Thoracic aorta (tissue), 2 donors: ENCODE measurements at regions not wholly inside any gene's neighbourhood (a gene's known extent, or its start where the extent isn't known, plus 50 kb on each side); places are given as distances from the start of the nearest gene placed in this dataset.

Source experiments
- ATAC-seq: fragments of 150-250 bp; one replicate; pipeline ENCODE4 v1.8.0; 2017; ENCODE audit warnings: low read depth; ENCODE audit not compliant: insufficient number of reproducible peaks, low FRiP score
- DNase-seq: peaks from one replicate; pipeline ENCODE4 v3.0.0-alpha.2; 2020; ENCODE audit warnings: low spot score
- H3K27ac ChIP-seq, 2 donors: fragments of 200-600 bp; sonication (generic); 1 replicate in 1 of 2; 2 replicates in 1 of 2; pipeline ENCODE4 v1.5.1; 2016; ENCODE audit warnings: mild to moderate bottlenecking in 2 of 2, moderate library complexity in 2 of 2
- H3K27me3 ChIP-seq: fragments of 200-600 bp; sonication (generic); replicated peaks from 2 replicates; pipeline ENCODE4 v1.6.0; 2016; ENCODE audit warnings: mild to moderate bottlenecking; ENCODE audit not compliant: insufficient read depth
- H3K36me3 ChIP-seq: fragments of 200-600 bp; sonication (generic); one replicate; pipeline ENCODE4 v1.5.1; 2016
- H3K4me1 ChIP-seq, 2 donors: fragments of 200-600 bp; sonication (generic); 1 replicate in 1 of 2; 2 replicates in 1 of 2; pipeline versions ENCODE4 v1.5.1 to v1.6.0; 2016; ENCODE audit warnings: low read depth in 2 of 2, mild to moderate bottlenecking in 1 of 2; ENCODE audit not compliant: control insufficient read depth in 1 of 2
- H3K4me3 ChIP-seq: fragments of 200-600 bp; sonication (generic); 2 replicates; pipeline ENCODE4 v1.5.1; 2016; ENCODE audit warnings: mild to moderate bottlenecking
- H3K9me3 ChIP-seq: fragments of 200-600 bp; sonication (generic); 2 replicates; pipeline ENCODE4 v1.5.1; 2016
- TF ChIP-seq, protein P1 (sequence below): fragments of 200-600 bp; sonication (generic); IDR thresholded peaks from one replicate; pipeline ENCODE4 v1.5.1; 2019; ENCODE audit warnings: antibody characterized with exemption

DNA sequence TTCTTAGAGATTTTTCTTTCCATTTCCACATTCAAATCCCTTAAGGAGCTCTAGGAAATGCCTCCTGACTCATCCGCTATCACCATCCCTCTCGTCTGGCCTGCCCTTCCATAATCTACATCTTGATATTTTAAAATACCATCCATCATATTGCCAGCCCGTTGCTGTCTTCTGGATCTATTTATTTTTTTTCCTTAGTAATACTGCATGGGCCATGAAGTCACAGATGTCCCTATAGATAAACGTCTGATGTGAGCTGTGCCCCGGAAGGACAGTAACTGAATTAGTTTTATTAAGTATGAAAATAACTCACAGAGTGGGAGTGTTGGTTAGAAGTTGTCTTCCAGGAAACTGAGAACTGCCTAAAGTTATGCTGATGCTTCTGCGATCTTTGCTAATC is 76.2 kb downstream of the KLF6 start:
- TF ChIP-seq, protein P1, sequence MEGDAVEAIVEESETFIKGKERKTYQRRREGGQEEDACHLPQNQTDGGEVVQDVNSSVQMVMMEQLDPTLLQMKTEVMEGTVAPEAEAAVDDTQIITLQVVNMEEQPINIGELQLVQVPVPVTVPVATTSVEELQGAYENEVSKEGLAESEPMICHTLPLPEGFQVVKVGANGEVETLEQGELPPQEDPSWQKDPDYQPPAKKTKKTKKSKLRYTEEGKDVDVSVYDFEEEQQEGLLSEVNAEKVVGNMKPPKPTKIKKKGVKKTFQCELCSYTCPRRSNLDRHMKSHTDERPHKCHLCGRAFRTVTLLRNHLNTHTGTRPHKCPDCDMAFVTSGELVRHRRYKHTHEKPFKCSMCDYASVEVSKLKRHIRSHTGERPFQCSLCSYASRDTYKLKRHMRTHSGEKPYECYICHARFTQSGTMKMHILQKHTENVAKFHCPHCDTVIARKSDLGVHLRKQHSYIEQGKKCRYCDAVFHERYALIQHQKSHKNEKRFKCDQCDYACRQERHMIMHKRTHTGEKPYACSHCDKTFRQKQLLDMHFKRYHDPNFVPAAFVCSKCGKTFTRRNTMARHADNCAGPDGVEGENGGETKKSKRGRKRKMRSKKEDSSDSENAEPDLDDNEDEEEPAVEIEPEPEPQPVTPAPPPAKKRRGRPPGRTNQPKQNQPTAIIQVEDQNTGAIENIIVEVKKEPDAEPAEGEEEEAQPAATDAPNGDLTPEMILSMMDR: no peak
- Histone ChIP-seq H3K9me3 (peaks cover 9% of the 10 kb centered on the region), H3K4me1 (no peaks in the 10 kb centered on the region), H3K27me3 (no peaks in the 10 kb centered on the region), H3K27ac (no peak overlapping the region), H3K36me3 (no peaks in the 10 kb centered on the region), H3K4me3 (no peak overlapping the region)
- ATAC-seq (no peak), DNase-seq (no peak)

DNA sequence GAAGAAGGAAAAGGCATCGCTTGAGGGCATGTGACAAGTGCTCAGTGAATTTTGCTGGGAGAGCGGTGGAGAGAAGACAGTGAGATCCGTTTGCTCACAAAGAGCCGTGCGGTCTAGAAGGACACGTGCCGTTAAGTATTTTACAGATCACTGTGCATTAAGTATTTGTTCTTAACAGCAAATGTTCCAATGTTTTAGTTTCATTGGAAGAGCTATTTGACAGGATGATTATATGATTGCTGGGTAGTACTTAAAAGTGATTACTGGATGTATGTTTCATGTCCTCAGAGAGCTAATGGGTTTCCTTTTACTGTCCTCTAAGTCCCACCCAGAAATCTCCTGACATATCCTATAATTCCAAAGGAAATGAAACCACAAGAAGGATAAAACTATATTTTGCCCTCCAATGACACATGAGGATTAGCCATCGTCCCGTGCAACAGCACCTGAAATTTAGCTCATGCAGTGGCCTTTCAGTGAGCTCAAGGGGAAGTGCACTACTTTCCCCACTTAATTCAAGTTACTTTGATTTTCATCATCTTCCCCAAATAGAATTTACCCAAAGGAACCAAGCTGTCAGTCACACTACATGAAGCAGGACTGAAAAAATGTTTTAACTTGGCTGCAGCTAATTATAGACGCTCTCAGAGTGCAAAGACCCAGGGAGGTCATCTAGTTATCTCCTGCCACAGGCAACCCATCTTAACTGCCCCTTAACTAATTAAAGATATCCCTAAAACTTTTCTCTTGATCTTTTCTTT is 80.3 kb downstream of the KLF6 start:
- DNase-seq: no peak
- Histone ChIP-seq H3K27me3 (no peaks in the 10 kb centered on the region), H3K4me3 (no peak overlapping the region), H3K9me3 (no peaks in the 10 kb centered on the region), H3K27ac (no peak overlapping the region), H3K36me3 (no peaks in the 10 kb centered on the region), H3K4me1 (no peaks in the 10 kb centered on the region)
- no peak for ATAC-seq
- TF ChIP-seq, protein P1: no peak

DNA sequence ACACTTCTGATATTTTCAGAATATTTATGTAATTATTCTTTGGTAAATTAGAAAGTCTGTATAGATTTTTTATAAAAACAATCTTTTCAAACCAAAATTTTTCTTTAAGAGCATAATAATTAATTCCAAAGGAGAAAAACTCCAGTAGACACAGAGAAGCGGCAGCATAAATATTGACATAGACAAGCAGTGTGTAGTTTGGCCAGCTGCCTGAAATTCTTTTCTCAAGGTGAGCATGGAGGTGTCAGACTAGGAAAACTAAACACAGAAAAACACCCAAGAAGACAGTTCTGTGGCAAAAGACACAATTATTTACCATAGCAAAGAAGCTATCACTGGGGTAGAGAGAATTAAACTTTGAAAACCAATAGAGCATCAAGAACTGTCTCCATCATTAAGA is 82.4 kb downstream of the KLF6 start:
- Histone ChIP-seq H3K27ac (no peak overlapping the region), H3K36me3 (no peaks in the 10 kb centered on the region), H3K4me3 (no peak overlapping the region), H3K9me3 (no peaks in the 10 kb centered on the region), H3K27me3 (no peaks in the 10 kb centered on the region), H3K4me1 (no peaks in the 10 kb centered on the region)
- TF ChIP-seq, protein P1: no peak
- no peak for DNase-seq
- ATAC-seq: no peak

DNA sequence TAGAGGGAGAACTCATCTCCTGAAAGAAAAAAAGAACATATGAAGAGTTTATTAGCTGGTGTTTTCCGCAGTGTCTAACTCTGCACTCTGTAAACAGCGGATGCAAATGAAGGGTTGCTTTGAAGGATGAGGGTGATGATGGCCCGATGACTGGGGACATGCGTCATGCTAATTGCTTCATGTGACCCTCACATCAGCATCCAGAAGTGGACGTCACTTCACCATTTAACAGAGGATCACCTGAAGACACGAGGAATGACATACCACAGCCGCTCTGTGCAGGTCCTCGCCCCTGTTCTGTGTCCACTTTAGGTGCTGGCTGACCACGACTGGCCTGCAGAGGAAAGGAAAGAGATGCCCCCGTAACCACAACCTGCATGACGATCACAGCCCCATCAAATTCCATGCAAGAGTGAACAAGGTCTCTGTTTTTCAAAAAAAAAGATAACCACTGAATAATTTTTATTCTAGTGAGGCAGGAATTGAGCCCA is 82.9 kb downstream of the KLF6 start:
- Histone ChIP-seq H3K27me3 (no peaks in the 10 kb centered on the region), H3K9me3 (no peaks in the 10 kb centered on the region), H3K27ac (no peak overlapping the region), H3K36me3 (no peaks in the 10 kb centered on the region), H3K4me1 (no peaks in the 10 kb centered on the region), H3K4me3 (no peak overlapping the region)
- TF ChIP-seq, protein P1: no peak
- DNase-seq: no peak
- ATAC-seq: no peak

GRCh38 chr10:3701491-3701890 is 83.5 kb downstream of the KLF6 start:
- no peaks in the 10 kb centered on the region for H3K27me3 ChIP-seq
- ATAC-seq: no peak
- H3K4me1 ChIP-seq: no peaks in the 10 kb centered on the region
- H3K36me3 ChIP-seq: no peaks in the 10 kb centered on the region
- no peak overlapping the region for H3K4me3 ChIP-seq
- H3K9me3 ChIP-seq: no peaks in the 10 kb centered on the region
- DNase-seq: no peak
- TF ChIP-seq, protein P1: no peak
- no peak overlapping the region for H3K27ac ChIP-seq
